SK-N-SH treated with all-trans-retinoic acid at 6 μM for 48 hours (cell line): ENCODE measurements at regions not wholly inside any gene's neighbourhood (a gene's known extent, or its start where the extent isn't known, plus 50 kb on each side); places are given as distances from the start of the nearest gene placed in this dataset.

ENCODE experiments used
- BACH2 ChIP-seq: fragments of 250-450 bp; sonication (Bioruptor Pico); IDR thresholded peaks from 2 replicates; pipeline ENCODE4 v1.9.0; 2021; ENCODE audit warnings: mild to moderate bottlenecking, borderline replicate concordance
- ESRRG ChIP-seq: fragments of 250-450 bp; sonication (Bioruptor Pico); IDR thresholded peaks from 2 replicates; pipeline ENCODE4 v1.6.1; 2021; ENCODE audit warnings: mild to moderate bottlenecking
- PATZ1 ChIP-seq: fragments of 250-450 bp; sonication (Bioruptor Pico); IDR thresholded peaks from 2 replicates; pipeline ENCODE4 v1.8.0; 2020; ENCODE audit warnings: mild to moderate bottlenecking, moderate library complexity, borderline replicate concordance
- PPARA ChIP-seq: fragments of 250-450 bp; sonication (Bioruptor Pico); IDR thresholded peaks from 2 replicates; pipeline ENCODE4 v1.5.0; 2020; ENCODE audit warnings: mild to moderate bottlenecking, borderline replicate concordance
- TOX ChIP-seq: fragments of 250-450 bp; sonication (Bioruptor Pico); IDR thresholded peaks from 2 replicates; pipeline ENCODE4 v1.8.0; 2021; ENCODE audit warnings: mild to moderate bottlenecking, moderate library complexity, borderline replicate concordance
- ZFP3 ChIP-seq: fragments of 250-450 bp; sonication (Bioruptor Pico); IDR thresholded peaks from 2 replicates; pipeline ENCODE4 v1.5.0; 2020; ENCODE audit warnings: mild to moderate bottlenecking, moderate library complexity
- ZFP30 ChIP-seq: fragments of 450-650 bp; formaldehyde crosslinking; IDR thresholded peaks from 2 replicates; pipeline ENCODE4 v1.5.0; 2022; ENCODE audit warnings: mild to moderate bottlenecking, moderate library complexity
- ZNF565 ChIP-seq: fragments of 450-650 bp; formaldehyde crosslinking; conservative IDR thresholded peaks from 2 replicates; pipeline ENCODE4 v1.5.0; 2020; ENCODE audit warnings: low read depth, mild to moderate bottlenecking, moderate library complexity
- TF ChIP-seq, protein P1 (sequence below): fragments of 250-450 bp; sonication (Bioruptor Pico); IDR thresholded peaks from 2 replicates; pipeline ENCODE4 v1.5.1; 2020; ENCODE audit warnings: low read depth, mild to moderate bottlenecking, moderate library complexity

- TF ChIP-seq PPARA: no peak
- TF ChIP-seq ZFP30 (CRISPR knock-in tag): no peak
- no peak for TF ChIP-seq ZNF565 (CRISPR knock-in tag)
- TF ChIP-seq PATZ1 (CRISPR knock-in tag): no peak
- TF ChIP-seq ZFP3 (CRISPR knock-in tag): no peak
- no peak for TF ChIP-seq TOX (CRISPR knock-in tag)
- no peak for TF ChIP-seq ESRRG (CRISPR knock-in tag)
- TF ChIP-seq, protein P1, sequence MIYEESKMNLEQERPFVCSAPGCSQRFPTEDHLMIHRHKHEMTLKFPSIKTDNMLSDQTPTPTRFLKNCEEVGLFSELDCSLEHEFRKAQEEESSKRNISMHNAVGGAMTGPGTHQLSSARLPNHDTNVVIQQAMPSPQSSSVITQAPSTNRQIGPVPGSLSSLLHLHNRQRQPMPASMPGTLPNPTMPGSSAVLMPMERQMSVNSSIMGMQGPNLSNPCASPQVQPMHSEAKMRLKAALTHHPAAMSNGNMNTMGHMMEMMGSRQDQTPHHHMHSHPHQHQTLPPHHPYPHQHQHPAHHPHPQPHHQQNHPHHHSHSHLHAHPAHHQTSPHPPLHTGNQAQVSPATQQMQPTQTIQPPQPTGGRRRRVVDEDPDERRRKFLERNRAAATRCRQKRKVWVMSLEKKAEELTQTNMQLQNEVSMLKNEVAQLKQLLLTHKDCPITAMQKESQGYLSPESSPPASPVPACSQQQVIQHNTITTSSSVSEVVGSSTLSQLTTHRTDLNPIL (CRISPR knock-in tag): no peak
- TF ChIP-seq BACH2: no peak
These were observed 289.7 kb upstream of the DPYD start for GRCh38 chr1:98210563-98210962.
